IgD-negative memory B cell (primary cell): ENCODE measurements at regions not wholly inside any gene's neighbourhood (a gene's known extent, or its start where the extent isn't known, plus 50 kb on each side); places are given as distances from the start of the nearest gene placed in this dataset.

Experiments
- H3K27ac Mint-ChIP-seq, 3 donors: one replicate each; pipeline ENCODE4 v1.8.0; 2020 to 2022; ENCODE audit warnings: mild to moderate bottlenecking in 3 of 3, mixed read lengths in 3 of 3, moderate library complexity in 1 of 3
- H3K27me3 Mint-ChIP-seq: one replicate; pipeline ENCODE4 v1.8.0; 2021; ENCODE audit warnings: mixed read lengths
- H3K36me3 Mint-ChIP-seq: one replicate; pipeline ENCODE4 v1.8.0; 2020; ENCODE audit warnings: mild to moderate bottlenecking, mixed read lengths
- H3K4me1 Mint-ChIP-seq, 3 donors: one replicate each; pipeline ENCODE4 v1.8.0; 2020 to 2022; ENCODE audit warnings: mixed read lengths in 3 of 3, mild to moderate bottlenecking in 1 of 3
- H3K4me3 Mint-ChIP-seq, 4 donors: one replicate each; pipeline ENCODE4 v1.8.0; 2020 to 2022; ENCODE audit warnings: mild to moderate bottlenecking in 4 of 4, mixed read lengths in 4 of 4, moderate library complexity in 3 of 4
- H3K9me3 Mint-ChIP-seq, 3 donors: one replicate each; pipeline ENCODE4 v1.8.0; 2020 to 2021; ENCODE audit warnings: mixed read lengths in 3 of 3, mild to moderate bottlenecking in 1 of 3

- peaks cover 0 to 2% (median 0%) of the 10 kb centered on the region in 3 donors for H3K4me1 Mint-ChIP-seq
- H3K27ac Mint-ChIP-seq, result no peak overlapping the region
- H3K27me3 Mint-ChIP-seq, result no peaks in the 10 kb centered on the region
- H3K4me3 Mint-ChIP-seq, result no peak overlapping the region
- peaks cover 10% of the 10 kb centered on the region for H3K36me3 Mint-ChIP-seq
- H3K9me3 Mint-ChIP-seq, result no peaks in the 10 kb centered on the region
Measured at GRCh38 chrX:149992918-149993317, 54.6 kb upstream of the EOLA2 start.

GRCh38 chrX:149993989-149994388 is 55.7 kb upstream of the EOLA2 start:
- Mint-ChIP-seq H3K4me1 (no peaks in the 10 kb centered on the region), H3K9me3 (no peaks in the 10 kb centered on the region), H3K27ac (no peak overlapping the region), H3K36me3 (peaks cover 6% of the 10 kb centered on the region), H3K4me3 (no peak overlapping the region), H3K27me3 (no peaks in the 10 kb centered on the region)

- H3K4me3 Mint-ChIP-seq, result no peak overlapping the region
- H3K27ac Mint-ChIP-seq, result no peak overlapping the region
- no peaks in the 10 kb centered on the region for H3K4me1 Mint-ChIP-seq
- H3K27me3 Mint-ChIP-seq, result no peaks in the 10 kb centered on the region
- peaks cover 4% of the 10 kb centered on the region for H3K36me3 Mint-ChIP-seq
- no peaks in the 10 kb centered on the region for H3K9me3 Mint-ChIP-seq
Measured at GRCh38 chrX:149996515-149996914, 58.2 kb upstream of the EOLA2 start.

- no peaks in the 10 kb centered on the region for H3K36me3 Mint-ChIP-seq
- H3K4me3 Mint-ChIP-seq, result no peak overlapping the region
- H3K4me1 Mint-ChIP-seq, result no peaks in the 10 kb centered on the region
- H3K27ac Mint-ChIP-seq, result no peak overlapping the region
- no peaks in the 10 kb centered on the region for H3K9me3 Mint-ChIP-seq
- no peaks in the 10 kb centered on the region for H3K27me3 Mint-ChIP-seq
Measured at GRCh38 chrX:150005027-150005426, 66.7 kb upstream of the EOLA2 start.

DNA sequence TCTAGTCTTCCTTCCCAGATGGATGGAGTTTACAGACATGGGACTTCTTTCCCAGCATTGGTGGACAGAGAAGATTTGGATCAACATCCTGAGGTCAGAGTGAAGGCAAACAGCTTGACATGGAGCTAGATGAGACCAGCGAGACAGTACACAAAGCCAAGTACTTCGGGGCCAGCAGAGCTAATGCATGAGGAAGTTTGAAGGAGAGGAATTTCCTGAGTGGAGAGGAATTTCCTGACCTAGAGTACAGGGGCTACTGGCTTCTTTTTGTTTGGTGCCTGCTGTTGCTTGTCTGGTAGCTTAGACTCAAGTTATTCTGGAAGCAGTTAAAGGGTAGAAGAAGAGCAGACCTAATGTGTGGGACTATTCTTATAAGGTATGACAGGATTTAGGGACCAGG is 69.1 kb upstream of the EOLA2 start:
- H3K4me1 Mint-ChIP-seq, result no peaks in the 10 kb centered on the region
- H3K27me3 Mint-ChIP-seq, result no peaks in the 10 kb centered on the region
- no peak overlapping the region for H3K4me3 Mint-ChIP-seq
- H3K27ac Mint-ChIP-seq, result no peak overlapping the region
- no peaks in the 10 kb centered on the region for H3K36me3 Mint-ChIP-seq
- no peaks in the 10 kb centered on the region for H3K9me3 Mint-ChIP-seq

GRCh38 chrX:150012647-150013381 is 74.5 kb upstream of the EOLA2 start:
- H3K4me1 Mint-ChIP-seq, result no peaks in the 10 kb centered on the region
- H3K9me3 Mint-ChIP-seq, result no peaks in the 10 kb centered on the region
- H3K27ac Mint-ChIP-seq, result no peak overlapping the region
- no peak overlapping the region for H3K4me3 Mint-ChIP-seq
- no peaks in the 10 kb centered on the region for H3K27me3 Mint-ChIP-seq
- no peaks in the 10 kb centered on the region for H3K36me3 Mint-ChIP-seq

GRCh38 chrX:150014525-150014924 is 76.2 kb upstream of the EOLA2 start:
- Mint-ChIP-seq H3K27me3 (no peaks in the 10 kb centered on the region), H3K4me3 (no peak overlapping the region), H3K36me3 (no peaks in the 10 kb centered on the region), H3K4me1 (no peaks in the 10 kb centered on the region), H3K9me3 (no peaks in the 10 kb centered on the region), H3K27ac (no peak overlapping the region)

GRCh38 chrX:150017868-150018267 is 79.6 kb upstream of the EOLA2 start:
- H3K4me1 Mint-ChIP-seq, result no peaks in the 10 kb centered on the region
- H3K36me3 Mint-ChIP-seq, result peaks cover 1% of the 10 kb centered on the region
- no peak overlapping the region for H3K27ac Mint-ChIP-seq
- H3K27me3 Mint-ChIP-seq, result no peaks in the 10 kb centered on the region
- H3K4me3 Mint-ChIP-seq, result no peak overlapping the region
- no peaks in the 10 kb centered on the region for H3K9me3 Mint-ChIP-seq

- Mint-ChIP-seq H3K27me3 (no peaks in the 10 kb centered on the region), H3K4me1 (no peaks in the 10 kb centered on the region), H3K9me3 (no peaks in the 10 kb centered on the region), H3K27ac (no peak overlapping the region), H3K36me3 (peaks cover 1% of the 10 kb centered on the region), H3K4me3 (no peak overlapping the region)
Measured at GRCh38 chrX:150018931-150019361, 80.7 kb upstream of the EOLA2 start.

DNA sequence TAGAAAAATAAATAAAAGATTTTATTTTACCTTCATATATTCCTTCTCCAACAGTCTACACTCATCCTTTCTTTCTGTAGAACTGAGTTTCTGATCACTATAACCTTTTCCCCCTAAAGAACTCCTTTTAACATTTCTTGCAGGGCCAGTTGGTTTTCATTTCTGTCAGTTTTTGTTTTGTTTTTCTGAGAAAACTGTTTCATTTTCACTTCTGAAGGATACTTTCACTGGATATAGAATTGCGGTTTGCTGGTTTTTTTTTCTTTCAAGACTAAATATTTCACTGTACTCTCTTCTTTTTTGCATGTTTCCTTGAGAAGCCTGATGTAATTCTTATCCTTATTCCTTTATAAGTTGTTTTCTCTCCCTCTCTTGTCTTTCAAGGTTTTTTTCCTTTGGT is 90.4 kb upstream of the EOLA2 start:
- H3K36me3 Mint-ChIP-seq, result no peaks in the 10 kb centered on the region
- no peaks in the 10 kb centered on the region for H3K27me3 Mint-ChIP-seq
- H3K4me1 Mint-ChIP-seq, result peaks cover 3 to 5% (median 4%) of the 10 kb centered on the region in 3 donors
- H3K27ac Mint-ChIP-seq, result no peak overlapping the region
- H3K9me3 Mint-ChIP-seq, result peaks cover 0 to 9% (median 4%) of the 10 kb centered on the region in 3 donors
- no peak overlapping the region for H3K4me3 Mint-ChIP-seq

- Mint-ChIP-seq H3K4me3 (no peak overlapping the region), H3K27ac (no peak overlapping the region), H3K9me3 (peaks cover 2 to 9% (median 3%) of the 10 kb centered on the region in 3 donors), H3K4me1 (peaks cover 3 to 5% (median 4%) of the 10 kb centered on the region in 3 donors), H3K27me3 (no peaks in the 10 kb centered on the region), H3K36me3 (no peaks in the 10 kb centered on the region)
Measured at GRCh38 chrX:150032742-150033141, 94.5 kb upstream of the EOLA2 start.

GRCh38 chrX:150034788-150035187 is 96.5 kb upstream of the EOLA2 start:
- Mint-ChIP-seq H3K4me3 (no peak overlapping the region), H3K27ac (no peak overlapping the region), H3K9me3 (peaks cover 0 to 3% (median 2%) of the 10 kb centered on the region in 3 donors), H3K36me3 (no peaks in the 10 kb centered on the region), H3K4me1 (no peaks in the 10 kb centered on the region), H3K27me3 (no peaks in the 10 kb centered on the region)

GRCh38 chrX:150035531-150035930 is 97.2 kb upstream of the EOLA2 start:
- H3K9me3 Mint-ChIP-seq, result peaks cover 0 to 3% (median 2%) of the 10 kb centered on the region in 3 donors
- no peak overlapping the region for H3K27ac Mint-ChIP-seq
- H3K4me3 Mint-ChIP-seq, result no peak overlapping the region
- H3K4me1 Mint-ChIP-seq, result no peaks in the 10 kb centered on the region
- H3K36me3 Mint-ChIP-seq, result no peaks in the 10 kb centered on the region
- H3K27me3 Mint-ChIP-seq, result no peaks in the 10 kb centered on the region

DNA sequence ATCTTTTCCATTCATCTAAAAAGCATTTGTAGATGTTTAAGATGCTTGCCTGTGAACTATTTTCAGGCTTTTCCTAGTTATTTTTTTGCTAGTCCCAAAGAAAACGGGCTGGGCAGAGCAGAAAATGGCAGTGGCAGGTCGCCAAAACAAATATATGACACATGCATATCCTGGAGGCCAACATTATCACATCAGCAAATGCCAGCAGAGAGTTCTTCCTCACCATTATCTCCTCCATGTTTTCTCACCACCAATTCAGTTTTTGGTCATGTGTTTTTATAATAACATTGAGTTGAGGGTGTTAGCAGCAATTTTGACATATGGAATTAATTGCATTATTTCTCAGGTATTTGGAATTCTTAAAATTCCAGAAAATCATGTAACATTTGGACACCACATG is 97.9 kb upstream of the EOLA2 start:
- Mint-ChIP-seq H3K27ac (no peak overlapping the region), H3K27me3 (no peaks in the 10 kb centered on the region), H3K4me1 (no peaks in the 10 kb centered on the region), H3K4me3 (no peak overlapping the region), H3K36me3 (no peaks in the 10 kb centered on the region), H3K9me3 (peaks cover 0 to 3% (median 2%) of the 10 kb centered on the region in 3 donors)

DNA sequence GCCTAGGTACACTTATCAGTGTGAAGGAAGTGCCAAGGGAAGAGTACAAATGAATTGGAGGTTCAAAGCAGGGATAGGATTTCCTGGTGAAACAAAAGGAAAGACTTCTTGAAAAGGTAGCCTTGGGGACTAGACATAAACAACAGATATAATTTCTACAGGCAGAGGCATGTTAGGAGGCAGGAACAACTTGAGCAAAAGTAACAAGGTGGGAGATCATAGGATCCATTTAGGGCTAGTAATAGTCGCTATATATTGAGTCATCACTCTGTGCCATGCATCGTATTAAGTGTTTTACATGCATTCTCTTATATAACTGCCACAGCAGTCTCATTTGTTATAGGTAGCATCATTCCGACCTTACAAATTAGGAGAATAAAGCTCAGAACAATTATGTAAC is 98.3 kb upstream of the EOLA2 start:
- H3K27ac Mint-ChIP-seq, result no peak overlapping the region

DNA sequence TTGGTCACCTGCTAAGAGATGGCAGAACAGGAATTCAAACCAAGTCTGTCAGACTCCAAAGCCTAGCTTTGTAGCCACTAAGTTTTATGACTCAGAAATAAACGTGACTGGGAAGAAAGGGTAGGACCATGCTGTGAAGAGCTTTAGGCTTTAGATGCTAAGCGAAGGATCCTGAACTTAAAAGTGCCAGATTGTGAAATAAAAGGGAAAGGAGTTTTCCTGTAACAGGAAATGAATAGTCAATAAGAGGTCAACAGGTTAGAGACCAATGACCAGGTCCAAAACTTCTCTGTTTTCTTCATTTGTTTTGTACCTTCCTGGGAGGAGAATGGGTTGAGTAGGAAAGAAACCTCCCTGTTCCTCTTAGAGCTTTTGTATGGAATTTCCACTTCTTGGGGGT is 98.8 kb upstream of the EOLA2 start:
- no peaks in the 10 kb centered on the region for H3K36me3 Mint-ChIP-seq
- H3K4me1 Mint-ChIP-seq, result no peaks in the 10 kb centered on the region
- H3K27ac Mint-ChIP-seq, result no peak overlapping the region
- no peaks in the 10 kb centered on the region for H3K27me3 Mint-ChIP-seq
- peaks cover 0 to 3% (median 2%) of the 10 kb centered on the region in 3 donors for H3K9me3 Mint-ChIP-seq
- no peak overlapping the region for H3K4me3 Mint-ChIP-seq

More for the DNA sequence above, 98.3 kb upstream of the EOLA2 start:
- H3K9me3 Mint-ChIP-seq, result peaks cover 0 to 3% (median 2%) of the 10 kb centered on the region in 3 donors
- no peaks in the 10 kb centered on the region for H3K36me3 Mint-ChIP-seq
- no peaks in the 10 kb centered on the region for H3K27me3 Mint-ChIP-seq
- H3K4me1 Mint-ChIP-seq, result no peaks in the 10 kb centered on the region
- H3K4me3 Mint-ChIP-seq, result no peak overlapping the region
